Upper lobe of left lung (tissue), 4 donors: ENCODE measurements at regions not wholly inside any gene's neighbourhood (a gene's known extent, or its start where the extent isn't known, plus 50 kb on each side); places are given as distances from the start of the nearest gene placed in this dataset.

ENCODE experiments used
- POLR2A ChIP-seq, 4 donors: fragments of 450-650 bp; IDR thresholded peaks; one replicate each; pipeline ENCODE4 v1.5.1; 2016 to 2017; ENCODE audit warnings: antibody characterized with exemption in 4 of 4, mild to moderate bottlenecking in 2 of 4
- POLR2AphosphoS5 ChIP-seq, 2 donors: sonication (generic); formaldehyde crosslinking; IDR thresholded peaks; one replicate each; pipeline ENCODE4 v1.5.1; 2017; ENCODE audit warnings: antibody characterized with exemption in 2 of 2

- no peak for TF ChIP-seq POLR2A (IDR thresholded peaks at IDR 0.05)
- no peak for TF ChIP-seq POLR2AphosphoS5 (IDR thresholded peaks at IDR 0.05)
Observed at GRCh38 chr20:63061051-63061770, 54.4 kb upstream of the BHLHE23 start.
